K562 (cell line): ENCODE measurements at regions not wholly inside any gene's neighbourhood (a gene's known extent, or its start where the extent isn't known, plus 50 kb on each side); places are given as distances from the start of the nearest gene placed in this dataset.

Source experiments
- ATAC-seq: fragments of 200-7000 bp; cut with Tn5 transposase; 3 replicates; pipeline ENCODE4 v1.9.1; 2020; ENCODE audit warnings: moderate library complexity
- BruUV-seq: library from RNA; stranded (reverse); fragments of 400-500 nt; replicated peaks from 2 replicates; lab custom pipeline; 2021; lab: Mats Ljungman, UMichigan
- CTCF ChIA-PET: fragments of 300-600 bp; formaldehyde crosslinking; extraction: SDS; loops from one replicate; lab custom pipeline; 2021; ENCODE audit warnings: low intra/inter-chr PET ratio; lab: Yijun Ruan, JAX
- POLR2A ChIA-PET: fragments of 300-600, 350-650 bp; sonication (Branson Sonifier 250); formaldehyde crosslinking; extraction: SDS; loops from one replicate; lab custom pipeline; 2021; ENCODE audit warnings: antibody characterized with exemption, inconsistent platforms; lab: Yijun Ruan, JAX
- DNase-seq, 4 experiments: peaks; one replicate each; pipeline versions ENCODE4 v3.0.0 to v3.0.0-alpha.2; 2011 to 2018; ENCODE audit warnings: low spot score in 3 of 4, mixed read lengths in 3 of 4; ENCODE audit errors: extremely low read depth in 1 of 4
- FAIRE-seq: peaks from 2 replicates; lab custom pipeline; 2011; peaks lifted over from hg19 to GRCh38; lab: Jason Lieb, UNC
- H2AFZ ChIP-seq: 2 replicates; pipeline ENCODE4 v1.6.0; 2011; ENCODE audit warnings: low read depth, low read length, control low read depth, inconsistent platforms
- H3K27ac ChIP-seq: fragments of 200-600 bp; 3 replicates; pipeline ENCODE4 v1.8.0; 2011; ENCODE audit warnings: low read depth, mild to moderate bottlenecking, control low read depth, inconsistent platforms, low read length, moderate library complexity, mixed read lengths; ENCODE audit errors: extremely low read depth
- H3K27me3 ChIP-seq, 2 experiments: fragments of 300-600 bp in 1 of 2; 2 replicates in 1 of 2; 3 replicates in 1 of 2; pipeline versions ENCODE4 v1.6.0 to v1.8.0; 2011; ENCODE audit warnings: inconsistent platforms in 2 of 2, low read length in 2 of 2, mild to moderate bottlenecking in 1 of 2, mixed read lengths in 1 of 2, moderate library complexity in 1 of 2; ENCODE audit not compliant: control insufficient read depth in 2 of 2, insufficient read depth in 2 of 2
- H3K36me3 ChIP-seq: fragments of 300-600 bp; 3 replicates; pipeline ENCODE4 v1.8.0; 2011; ENCODE audit warnings: mild to moderate bottlenecking, low read length, inconsistent platforms; ENCODE audit not compliant: control insufficient read depth, insufficient read depth
- H3K4me1 ChIP-seq, 2 experiments: fragments of 200-600 bp in 1 of 2; replicated peaks in 1 of 2; 2 replicates in 1 of 2; 3 replicates in 1 of 2; pipeline versions ENCODE4 v1.5.1 to v1.8.0; 2011; ENCODE audit warnings: inconsistent platforms in 2 of 2, low read length in 2 of 2, mild to moderate bottlenecking in 1 of 2, mixed read lengths in 1 of 2, moderate library complexity in 1 of 2; ENCODE audit not compliant: control insufficient read depth in 2 of 2, insufficient read depth in 2 of 2
- H3K4me2 ChIP-seq: 2 replicates; pipeline ENCODE4 v1.6.1; 2011; ENCODE audit warnings: low read length, control low read depth, inconsistent platforms, mixed read lengths; ENCODE audit not compliant: insufficient read depth
- H3K4me3 ChIP-seq: fragments of 200-600 bp; sonication (generic), shearing (Covaris generic); 2 replicates; pipeline ENCODE4 v1.5.1; 2016; ENCODE audit warnings: control low read depth, inconsistent platforms
- H3K79me2 ChIP-seq: fragments of 200-600 bp; 3 replicates; pipeline ENCODE4 v1.8.0; 2011; ENCODE audit warnings: low read length, inconsistent platforms; ENCODE audit not compliant: control insufficient read depth, insufficient read depth
- H3K9ac ChIP-seq, 2 experiments: 2 replicates each; pipeline versions ENCODE4 v1.6.0 to v1.6.1; 2011; ENCODE audit warnings: low read depth in 2 of 2, low read length in 2 of 2, control low read depth in 1 of 2, inconsistent platforms in 1 of 2, mild to moderate bottlenecking in 1 of 2, mixed read lengths in 1 of 2; ENCODE audit not compliant: insufficient read depth in 1 of 2
- H3K9me1 ChIP-seq: one replicate; pipeline ENCODE4 v1.6.0; 2011; ENCODE audit warnings: inconsistent platforms, mild to moderate bottlenecking, low read length, moderate library complexity; ENCODE audit not compliant: control insufficient read depth, insufficient read depth
- H3K9me3 ChIP-seq: replicated peaks from 2 replicates; pipeline ENCODE4 v1.5.1; 2011; ENCODE audit warnings: low read depth, low read length, inconsistent platforms; ENCODE audit not compliant: control insufficient read depth, insufficient read depth
- H4K20me1 ChIP-seq: replicated peaks from 2 replicates; pipeline ENCODE4 v1.6.1; 2011; ENCODE audit warnings: low read length, inconsistent platforms, mixed read lengths; ENCODE audit not compliant: control insufficient read depth, insufficient read depth
- CHD7 ChIP-seq: fragments of 200-600 bp; sonication (generic); IDR thresholded peaks from one replicate; pipeline ENCODE4 v1.6.1; 2012; ENCODE audit warnings: mild to moderate bottlenecking, low read depth, low read length, inconsistent platforms
- HNRNPUL1 ChIP-seq: fragments of 200-400 bp; formaldehyde crosslinking; IDR thresholded peaks from 2 replicates; pipeline ENCODE4 v1.6.1; 2017; ENCODE audit warnings: low read length
- HSF4 ChIP-seq: fragments of 250-450 bp; sonication (Bioruptor Pico); IDR thresholded peaks from 2 replicates; pipeline ENCODE4 v2.1.2; 2022; ENCODE audit warnings: mild to moderate bottlenecking, moderate library complexity, borderline replicate concordance
- ILF3 ChIP-seq: fragments of 450-650 bp; IDR thresholded peaks from 2 replicates; pipeline ENCODE4 v1.6.1; 2018; ENCODE audit warnings: antibody characterized with exemption, mild to moderate bottlenecking, moderate library complexity, borderline replicate concordance
- NRF1 ChIP-seq, 2 experiments: fragments of 450-650 bp; IDR thresholded peaks in 1 of 2; conservative IDR thresholded peaks in 1 of 2; 2 replicates each; pipeline ENCODE4 v1.6.1; 2014; ENCODE audit warnings: mild to moderate bottlenecking in 2 of 2
- SIN3B ChIP-seq: fragments of 450-650 bp; IDR thresholded peaks from 2 replicates; pipeline ENCODE4 v1.6.1; 2017; ENCODE audit warnings: low read depth, mild to moderate bottlenecking, moderate library complexity
- WGBS: fragments of 100-300 bp; shearing (Covaris generic); methylation state at CpG from one replicate; pipeline ENCODE4 v1.1.6; 2016; ENCODE audit warnings: low coverage, mixed read lengths; ENCODE audit not compliant: insufficient coverage; ENCODE audit errors: missing lambda C conversion rate; 5-methylcytosine and 5-hydroxymethylcytosine counted together
- in situ Hi-C: fragments of 300-500 bp; cut with MboI; formaldehyde crosslinking; loops from 4 replicates; pipeline ENCODE4 v1.15.0; 2018; ENCODE audit warnings: inconsistent platforms, mixed read lengths
- intact Hi-C: fragments of 100-400 bp; cut with micrococcal nuclease; formaldehyde crosslinking; loops from 2 replicates; pipeline ENCODE4 v1.14.2; 2022

GRCh38 chr18:67639872-67640271 is 123.4 kb upstream of the DSEL start:
- intact Hi-C loops (no loop called here), in situ Hi-C loops (no loop called here)
- no peaks in the 10 kb centered on the region for H3K9me3 ChIP-seq
- H3K79me2 ChIP-seq = no peaks in the 10 kb centered on the region
- H4K20me1 ChIP-seq = no peaks in the 10 kb centered on the region
- H3K9me1 ChIP-seq = no peaks in the 10 kb centered on the region
- H2AFZ ChIP-seq = no peak overlapping the region
- FAIRE-seq (no peak), DNase-seq (no peak), ATAC-seq (no peak)
- H3K9ac ChIP-seq = no peak overlapping the region
- no TSS peak for BruUV-seq
- no peak overlapping the region for H3K4me3 ChIP-seq
- TF ChIP-seq ILF3 (no peak), HSF4 (CRISPR knock-in tag) (no peak), NRF1 (conservative IDR thresholded peaks at IDR 0.05 in 1 of 2, IDR thresholded peaks at IDR 0.05 in 1 of 2) (no peak), SIN3B (no peak), HNRNPUL1 (no peak), CHD7 (no peak)
- H3K36me3 ChIP-seq = no peaks in the 10 kb centered on the region
- POLR2A ChIA-PET = no interaction called here
- CTCF ChIA-PET = no interaction called here
- no peaks in the 10 kb centered on the region for H3K27me3 ChIP-seq
- H3K4me1 ChIP-seq = no peaks in the 10 kb centered on the region
- no peak overlapping the region for H3K4me2 ChIP-seq
- no peak overlapping the region for H3K27ac ChIP-seq
- 0% methylated on average over 1 of the region's 2 CpGs for WGBS
